ENCODE measurements at regions not wholly inside any gene's neighbourhood (a gene's known extent, or its start where the extent isn't known, plus 50 kb on each side); places are given as distances from the start of the nearest gene placed in this dataset.

DNA sequence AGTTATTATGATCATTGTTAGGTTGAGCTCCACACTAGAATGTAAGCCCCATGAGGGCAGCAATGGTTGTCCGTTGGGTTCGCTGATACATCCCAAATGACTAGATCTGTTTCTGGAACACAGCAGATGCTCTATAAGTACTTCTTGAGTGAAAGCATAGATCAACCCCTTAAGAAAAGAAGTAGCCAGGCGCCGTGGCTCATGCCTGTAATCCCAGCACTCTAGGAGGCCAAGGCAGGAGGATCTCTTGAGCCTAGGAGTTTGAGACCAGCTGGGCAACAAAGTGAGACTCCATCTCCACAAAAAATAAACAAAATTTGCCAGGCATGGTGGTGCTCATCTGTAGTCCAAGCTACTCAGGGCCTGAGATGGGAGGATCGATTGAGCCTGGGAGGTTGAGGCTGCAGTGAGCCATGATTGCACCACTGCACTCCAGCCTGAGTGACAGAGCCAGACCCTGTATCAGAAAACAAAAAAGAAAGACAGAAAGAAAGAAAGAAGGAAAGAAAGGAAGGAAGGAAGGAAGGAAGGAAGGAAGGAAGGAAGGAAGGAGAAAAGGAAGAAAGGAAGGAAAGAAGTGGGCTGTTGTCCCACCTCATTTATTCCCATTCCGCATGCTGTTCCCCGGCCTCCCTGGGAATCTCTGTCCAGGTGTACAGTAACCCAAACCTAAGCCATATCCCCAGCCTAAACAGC, 54.4 kb upstream of the RPL38 start:
- DNase-seq, result no peak
- no peaks in the 10 kb centered on the region for H3K36me3 Mint-ChIP-seq (ENCODE audit: low read depth)
- H3K27me3 Mint-ChIP-seq, result peaks cover 3% of the 10 kb centered on the region
- intact Hi-C loops (cut with micrococcal nuclease), result no loop called here
- H3K4me3 Mint-ChIP-seq, result no peak overlapping the region
- no peaks in the 10 kb centered on the region for H3K4me1 Mint-ChIP-seq
- no peak overlapping the region for H3K27ac Mint-ChIP-seq
- H3K9me3 Mint-ChIP-seq, result peaks cover 5% of the 10 kb centered on the region

DNA sequence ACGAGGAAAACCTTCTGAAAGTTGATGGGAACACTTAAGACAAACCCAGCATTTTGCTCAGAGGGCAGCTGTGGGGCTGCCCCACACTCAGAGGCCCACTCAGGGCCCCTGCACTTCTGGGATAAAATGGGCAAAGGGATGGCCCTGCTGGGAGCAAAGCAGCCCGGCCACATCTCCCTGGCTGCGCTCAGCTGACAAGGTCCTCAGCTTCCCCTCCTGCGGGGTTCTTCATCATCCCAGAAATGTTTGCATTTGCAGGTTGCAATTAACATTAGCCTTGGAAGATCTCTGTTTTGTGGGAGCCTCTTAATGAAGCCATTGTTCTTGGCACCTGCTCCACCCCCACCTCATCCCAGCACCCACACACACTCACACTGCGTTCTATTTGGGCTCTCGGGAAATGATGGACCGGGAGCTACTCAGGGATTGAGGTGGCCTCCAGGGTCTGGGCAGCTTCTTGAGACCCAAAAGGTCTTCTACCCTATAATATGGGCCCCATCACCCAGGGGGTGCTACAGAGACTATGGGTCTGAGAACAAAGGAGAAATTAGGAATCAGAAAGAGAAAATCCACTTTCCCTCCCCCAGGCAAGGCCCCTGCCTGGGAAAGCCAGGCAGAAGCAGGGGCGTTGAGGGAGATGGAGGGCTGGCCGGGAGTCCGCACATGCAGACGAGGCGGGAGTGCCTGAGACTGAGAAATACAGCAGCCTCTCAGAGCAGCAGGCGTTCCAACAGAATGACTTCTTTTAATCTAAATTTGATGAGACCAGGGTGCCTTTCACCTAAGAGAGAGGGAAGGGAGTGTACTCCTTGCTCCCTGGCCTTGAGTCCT, 53.7 kb upstream of the RPL38 start:
- Mint-ChIP-seq H3K27me3 (peaks cover 3% of the 10 kb centered on the region), H3K36me3 (ENCODE audit: low read depth) (no peaks in the 10 kb centered on the region), H3K4me1 (no peaks in the 10 kb centered on the region), H3K4me3 (no peak overlapping the region), H3K9me3 (peaks cover under 1% of the 10 kb centered on the region), H3K27ac (no peak overlapping the region)
- intact Hi-C loops (cut with micrococcal nuclease), result no loop called here
- no peak for DNase-seq

DNA sequence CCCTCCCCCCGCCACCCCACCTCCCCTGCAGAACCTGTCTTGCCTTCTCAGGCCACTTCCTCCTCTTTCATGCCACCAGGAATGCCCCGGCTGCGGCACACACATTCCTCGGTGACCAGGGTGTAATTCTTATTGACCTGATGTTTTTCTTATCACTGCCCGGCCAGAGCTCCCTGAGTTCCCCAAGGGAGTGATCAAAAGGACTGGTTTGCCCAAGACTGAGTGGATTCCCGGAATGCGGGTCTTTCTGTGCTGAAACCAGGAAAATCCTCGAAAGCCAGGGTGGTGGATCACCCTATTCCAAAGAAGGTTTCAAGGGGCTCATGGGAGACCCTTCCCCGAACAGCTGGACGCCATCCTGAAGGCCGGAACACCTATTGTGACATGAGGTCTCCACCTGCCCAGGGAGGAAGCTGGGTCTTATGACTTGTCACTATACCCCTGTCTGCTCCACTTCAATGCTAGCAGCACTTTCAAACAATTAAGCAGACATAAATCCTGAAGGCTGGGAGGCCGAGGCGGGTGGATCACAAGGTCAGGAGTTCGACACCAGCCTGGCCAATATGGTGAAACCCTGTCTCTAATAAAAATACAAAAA, 53.0 kb upstream of the RPL38 start:
- Mint-ChIP-seq H3K9me3 (no peaks in the 10 kb centered on the region), H3K27me3 (peaks cover 3% of the 10 kb centered on the region), H3K36me3 (ENCODE audit: low read depth) (no peaks in the 10 kb centered on the region), H3K4me3 (no peak overlapping the region), H3K27ac (no peak overlapping the region), H3K4me1 (no peaks in the 10 kb centered on the region)
- DNase-seq, result no peak
- intact Hi-C loops (cut with micrococcal nuclease), result no loop called here

DNA sequence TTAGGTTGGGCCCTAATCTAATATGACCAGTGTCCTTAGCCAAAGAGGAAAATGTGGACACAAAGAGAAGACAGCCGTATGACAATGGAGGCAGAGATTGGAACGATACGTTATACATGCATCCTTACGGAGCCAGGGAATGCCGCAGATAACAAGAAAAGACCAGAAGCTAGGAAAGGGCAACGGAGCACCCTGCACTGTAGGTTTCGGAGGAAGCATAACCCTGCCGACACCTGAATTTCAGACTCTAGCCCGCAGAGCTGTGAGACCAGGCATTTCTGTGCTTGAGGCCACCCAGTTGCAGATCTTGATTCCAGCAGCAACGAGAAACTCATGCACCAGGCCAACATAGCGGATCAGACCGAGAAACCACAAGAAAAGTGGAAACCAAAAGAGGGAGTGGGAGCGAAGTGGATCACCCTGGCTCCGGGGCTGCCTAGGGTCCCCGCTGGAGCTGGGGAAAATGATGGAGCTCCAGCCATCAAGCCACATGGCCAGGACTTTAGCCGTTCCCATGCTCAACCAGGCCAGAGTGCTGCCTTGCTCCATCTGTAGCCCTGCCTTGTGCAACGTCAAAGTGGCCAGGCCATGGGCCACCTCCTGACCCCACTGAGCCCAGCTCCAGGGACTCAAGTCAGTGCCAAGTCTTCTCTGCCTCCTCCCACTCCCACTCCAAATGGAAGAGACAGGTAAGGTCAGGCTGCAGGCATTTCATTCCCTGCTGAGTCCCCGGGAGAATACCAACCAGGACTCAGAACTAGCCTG, 51.7 kb upstream of the RPL38 start:
- Mint-ChIP-seq H3K9me3 (no peaks in the 10 kb centered on the region), H3K27ac (no peak overlapping the region)

DNA sequence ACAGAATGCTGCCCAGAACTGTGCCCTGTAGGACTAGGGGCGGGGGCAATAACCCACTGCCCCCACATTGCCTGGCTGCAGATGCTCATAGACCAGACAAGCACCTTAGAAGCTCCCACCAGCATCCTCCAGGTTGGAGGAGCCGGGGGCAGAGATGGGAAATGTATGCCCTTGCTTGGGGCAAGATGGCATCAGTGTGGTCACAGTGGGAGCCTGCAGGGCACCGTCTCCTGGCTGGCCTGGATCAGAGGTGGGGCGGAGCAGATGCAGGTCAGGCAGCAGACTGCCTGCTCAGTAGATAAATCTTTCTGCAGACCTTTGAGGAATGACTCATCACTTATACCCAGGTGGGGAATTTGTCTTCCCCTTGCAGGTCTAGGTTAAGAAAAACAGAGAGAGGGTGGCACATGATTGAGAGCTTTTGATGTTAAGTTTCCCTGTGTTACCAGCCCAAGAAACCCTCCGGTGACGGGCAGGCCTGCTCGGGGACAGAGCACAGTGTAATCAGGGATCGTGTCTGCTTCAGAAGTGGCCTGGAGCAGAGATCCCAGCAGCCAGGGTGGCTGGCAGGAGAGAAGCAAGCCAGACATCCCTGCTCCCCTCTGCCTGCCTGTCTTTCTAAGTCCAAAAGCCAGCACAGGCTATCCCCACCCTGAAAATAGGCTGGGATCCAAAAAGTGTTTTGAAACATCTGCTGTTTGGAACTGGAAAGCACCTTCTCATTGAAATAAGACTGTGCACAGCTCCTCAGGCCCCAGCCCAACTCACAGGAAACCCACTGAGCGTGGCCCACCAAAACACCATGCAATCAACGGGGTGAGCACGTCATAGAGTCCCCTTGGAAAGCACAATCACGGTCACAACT, 50.7 kb upstream of the RPL38 start:
- DNase-seq, result no peak
- H3K36me3 Mint-ChIP-seq (ENCODE audit: low read depth), result no peaks in the 10 kb centered on the region
- no peaks in the 10 kb centered on the region for H3K9me3 Mint-ChIP-seq
- no peak overlapping the region for H3K4me3 Mint-ChIP-seq
- H3K4me1 Mint-ChIP-seq, result no peaks in the 10 kb centered on the region
- intact Hi-C loops (cut with micrococcal nuclease), result no loop called here
- H3K27ac Mint-ChIP-seq, result no peak overlapping the region
- peaks cover 3% of the 10 kb centered on the region for H3K27me3 Mint-ChIP-seq

More for the DNA sequence above, 51.7 kb upstream of the RPL38 start:
- Mint-ChIP-seq H3K4me3 (no peak overlapping the region), H3K36me3 (ENCODE audit: low read depth) (no peaks in the 10 kb centered on the region), H3K4me1 (no peaks in the 10 kb centered on the region), H3K27me3 (peaks cover 3% of the 10 kb centered on the region)
- DNase-seq, result no peak
- intact Hi-C loops (cut with micrococcal nuclease), result no loop called here

DNA sequence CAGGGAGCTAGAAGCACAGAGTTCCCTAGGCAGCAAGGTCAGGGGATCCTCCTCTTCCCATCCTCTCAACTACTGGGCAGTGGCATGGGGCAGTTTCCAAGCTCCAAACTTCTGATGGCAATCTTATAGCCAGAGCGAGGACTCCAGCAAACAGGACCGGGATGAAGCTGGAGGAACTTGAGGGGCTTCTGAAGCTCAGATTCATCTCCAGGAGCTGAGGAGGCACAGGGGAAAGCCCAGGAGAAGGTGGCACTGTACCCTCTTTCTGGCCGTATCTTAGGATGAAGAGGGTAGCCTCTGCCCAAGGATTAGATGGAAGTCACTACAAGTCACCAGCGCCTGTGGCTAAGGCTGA, 50.0 kb upstream of the RPL38 start:
- Mint-ChIP-seq H3K4me1 (no peaks in the 10 kb centered on the region), H3K27ac (no peak overlapping the region), H3K27me3 (peaks cover 3% of the 10 kb centered on the region), H3K9me3 (no peaks in the 10 kb centered on the region), H3K4me3 (no peak overlapping the region), H3K36me3 (ENCODE audit: low read depth) (no peaks in the 10 kb centered on the region)
- intact Hi-C loops (cut with micrococcal nuclease), result no loop called here
- DNase-seq, result no peak

Measured in activated CD4-positive, alpha-beta T cell treated with anti-CD3 and anti-CD28 coated beads, Interleukin-2, amount 10 ng/mL, durations not matched to agents 24 days and 14 days (primary cell).